IMR-90 (cell line): ENCODE measurements at regions not wholly inside any gene's neighbourhood (a gene's known extent, or its start where the extent isn't known, plus 50 kb on each side); places are given as distances from the start of the nearest gene placed in this dataset.

Source experiments
- ATAC-seq: fragments of 200-7000 bp; cut with Tn5 transposase; 2 replicates; pipeline ENCODE4 v1.9.1; 2020; ENCODE audit warnings: low read depth, mild to moderate bottlenecking, moderate library complexity
- BruUV-seq: library from RNA; stranded (reverse); fragments of 400-500 nt; replicated peaks from 2 replicates; lab custom pipeline; 2021; lab: Mats Ljungman, UMichigan
- CTCF ChIA-PET: fragments of 300-600 bp; formaldehyde crosslinking; extraction: SDS; loops from one replicate; lab custom pipeline; 2021; ENCODE audit warnings: antibody characterized with exemption; lab: Yijun Ruan, JAX
- POLR2A ChIA-PET: fragments of 300-600 bp; sonication (Branson Sonifier 250); formaldehyde crosslinking; loops from one replicate; lab custom pipeline; 2022; ENCODE audit warnings: antibody characterized with exemption; ENCODE audit not compliant: unreplicated experiment; lab: Charles Lee
- DNase-seq: peaks from one replicate; pipeline ENCODE4 v3.0.0; 2013
- H2AFZ ChIP-seq: replicated peaks from 2 replicates; pipeline ENCODE3; 2013; ENCODE audit warnings: low read length, mild to moderate bottlenecking; ENCODE audit not compliant: poor library complexity
- H2AK5ac ChIP-seq: 2 replicates; pipeline ENCODE4 v1.6.1; 2013; ENCODE audit warnings: low read depth, low read length, inconsistent platforms
- H2AK9ac ChIP-seq: replicated peaks from 2 replicates; pipeline ENCODE3; 2013; ENCODE audit warnings: mild to moderate bottlenecking, low read depth, low read length, moderate library complexity; ENCODE audit not compliant: poor library complexity
- H2BK120ac ChIP-seq: 2 replicates; pipeline ENCODE4 v1.6.1; 2013; ENCODE audit warnings: low read depth, low read length, inconsistent platforms
- H2BK15ac ChIP-seq: 3 replicates; pipeline ENCODE4 v1.6.1; 2013; ENCODE audit warnings: low read depth, low read length, inconsistent platforms
- H2BK20ac ChIP-seq: 2 replicates; pipeline ENCODE4 v1.6.1; 2013; ENCODE audit warnings: low read depth, mild to moderate bottlenecking, inconsistent platforms, low read length, moderate library complexity
- H2BK5ac ChIP-seq: 2 replicates; pipeline ENCODE4 v1.6.1; 2013; ENCODE audit warnings: mild to moderate bottlenecking, low read depth, low read length, inconsistent platforms; ENCODE audit not compliant: poor library complexity, severe bottlenecking
- H3K14ac ChIP-seq: replicated peaks from 2 replicates; pipeline ENCODE4 v1.6.1; 2013; ENCODE audit warnings: low read depth, low read length, inconsistent platforms
- H3K18ac ChIP-seq: 2 replicates; pipeline ENCODE4 v1.6.1; 2013; ENCODE audit warnings: low read depth, low read length, control low read depth
- H3K23ac ChIP-seq: 2 replicates; pipeline ENCODE4 v1.6.1; 2013; ENCODE audit warnings: low read depth, low read length, inconsistent platforms
- H3K27ac ChIP-seq: 2 replicates; pipeline ENCODE4 v1.5.1; 2013; ENCODE audit warnings: mild to moderate bottlenecking, control low read depth, low read length; ENCODE audit not compliant: insufficient read depth
- H3K27me3 ChIP-seq: 2 replicates; pipeline ENCODE4 v1.6.1; 2013; ENCODE audit warnings: low read length; ENCODE audit not compliant: control insufficient read depth, insufficient read depth
- H3K36me3 ChIP-seq: 2 replicates; pipeline ENCODE4 v1.6.1; 2013; ENCODE audit warnings: low read length, mixed read lengths; ENCODE audit not compliant: control insufficient read depth, insufficient read depth
- H3K4ac ChIP-seq: 2 replicates; pipeline ENCODE4 v1.6.1; 2013; ENCODE audit warnings: low read depth, low read length, inconsistent platforms
- H3K4me1 ChIP-seq: 2 replicates; pipeline ENCODE4 v1.6.1; 2013; ENCODE audit warnings: low read length, mixed read lengths; ENCODE audit not compliant: control insufficient read depth, insufficient read depth
- H3K4me2 ChIP-seq: 2 replicates; pipeline ENCODE4 v1.6.1; 2013; ENCODE audit warnings: low read depth, mild to moderate bottlenecking, control low read depth, low read length, moderate library complexity
- H3K4me3 ChIP-seq: 2 replicates; pipeline ENCODE4 v1.5.1; 2013; ENCODE audit warnings: low read depth, mild to moderate bottlenecking, control low read depth, low read length, moderate library complexity; ENCODE audit not compliant: insufficient read depth
- H3K56ac ChIP-seq: 2 replicates; pipeline ENCODE4 v1.6.1; 2013; ENCODE audit warnings: low read length, inconsistent platforms; ENCODE audit not compliant: insufficient read depth; ENCODE audit errors: extremely low read depth
- H3K79me1 ChIP-seq, 2 experiments: 2 replicates each; pipeline ENCODE4 v1.6.1; 2013; ENCODE audit warnings: low read length in 2 of 2, inconsistent platforms in 1 of 2, low read depth in 1 of 2
- H3K9ac ChIP-seq: 2 replicates; pipeline ENCODE4 v1.6.1; 2013; ENCODE audit warnings: low read depth, low read length, control low read depth
- H3K9me1 ChIP-seq: 2 replicates; pipeline ENCODE4 v1.6.1; 2013; ENCODE audit warnings: low read length, inconsistent platforms; ENCODE audit not compliant: insufficient read depth
- H3K9me3 ChIP-seq: 2 replicates; pipeline ENCODE4 v1.6.1; 2013; ENCODE audit warnings: low read length; ENCODE audit not compliant: control insufficient read depth, insufficient read depth
- H4K20me1 ChIP-seq: 2 replicates; pipeline ENCODE4 v1.6.1; 2013; ENCODE audit warnings: low read length, inconsistent platforms; ENCODE audit not compliant: insufficient read depth
- H4K5ac ChIP-seq: 2 replicates; pipeline ENCODE4 v1.6.1; 2013; ENCODE audit warnings: mild to moderate bottlenecking, low read depth, low read length, control low read depth
- H4K8ac ChIP-seq, 2 experiments: 2 replicates each; pipeline ENCODE4 v1.6.1; 2013; ENCODE audit warnings: low read depth in 2 of 2, low read length in 2 of 2, control low read depth in 1 of 2, inconsistent platforms in 1 of 2
- H4K91ac ChIP-seq: 2 replicates; pipeline ENCODE4 v1.6.1; 2013; ENCODE audit warnings: low read depth, low read length, inconsistent platforms; ENCODE audit not compliant: insufficient read depth
- BHLHE40 ChIP-seq: fragments of 150-350 bp; IDR thresholded peaks from 2 replicates; pipeline ENCODE4 v1.6.1; 2016; ENCODE audit warnings: mild to moderate bottlenecking, low read depth, low read length
- FOS ChIP-seq: fragments of 150-350 bp; IDR thresholded peaks from 2 replicates; pipeline ENCODE4 v1.6.1; 2016; ENCODE audit warnings: low read depth, low read length
- MAZ ChIP-seq: IDR thresholded peaks from 2 replicates; pipeline ENCODE4 v1.6.1; 2012; ENCODE audit warnings: low read depth, mild to moderate bottlenecking, low read length, improper control_type of control experiment, moderate library complexity, borderline replicate concordance
- SMC3 ChIP-seq: fragments of 150-350 bp; IDR thresholded peaks from 2 replicates; pipeline ENCODE4 v1.6.1; 2016; ENCODE audit warnings: low read depth, mild to moderate bottlenecking, antibody characterized with exemption, low read length, moderate library complexity
- WGBS, 2 experiments: methylation state at CpG; one replicate each; pipeline versions ENCODE4 v1.1.5 to v1.1.7; 2013; ENCODE audit warnings: missing lambda C conversion rate in 2 of 2; ENCODE audit not compliant: insufficient read length in 1 of 2; ENCODE audit errors: extremely low coverage in 2 of 2; 5-methylcytosine and 5-hydroxymethylcytosine counted together
- dilution Hi-C: fragments of 300-500 bp; cut with HindIII; formaldehyde crosslinking; loops from one replicate; pipeline ENCODE4 v1.14.3; 2018; ENCODE audit warnings: low sequenced_read_pairs; ENCODE audit not compliant: unreplicated experiment
- in situ Hi-C: fragments of 300-500 bp; cut with MboI; formaldehyde crosslinking; loops from 3 replicates; pipeline ENCODE4 v1.14.3; 2019; ENCODE audit warnings: low sequenced_read_pairs, inconsistent platforms, mixed read lengths
- intact Hi-C: fragments of 100-400 bp; cut with micrococcal nuclease; formaldehyde crosslinking; loops from 2 replicates; pipeline ENCODE4 v1.10.0; 2022

DNA sequence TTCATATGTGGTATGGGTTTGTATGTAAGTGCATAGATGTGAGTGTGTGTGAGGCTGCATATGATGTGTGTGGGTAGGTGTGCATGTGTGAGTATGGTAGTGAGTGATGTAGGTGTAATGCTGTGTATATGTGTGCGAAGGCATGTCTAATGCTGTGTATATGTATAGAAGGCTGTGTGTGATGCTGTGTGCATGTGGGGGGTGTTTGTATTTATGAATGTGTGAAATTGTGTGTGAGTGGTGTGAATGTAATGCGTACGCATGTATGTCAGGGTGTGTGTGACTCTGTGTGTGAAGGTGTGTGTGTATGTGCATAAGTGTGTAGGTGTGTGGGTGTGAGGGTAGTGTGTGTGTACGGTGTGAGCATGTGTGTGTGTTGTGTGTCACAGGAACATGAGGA, 300.0 kb downstream of the OMA1 start:
- ATAC-seq (no peak), DNase-seq (no peak)
- Histone ChIP-seq H3K9me1 (no peaks in the 10 kb centered on the region), H2AK5ac (no peak overlapping the region), H2BK5ac (no peak overlapping the region), H3K36me3 (no peaks in the 10 kb centered on the region), H3K27ac (no peak overlapping the region), H3K79me1 (no peaks in the 10 kb centered on the region), H3K56ac (no peak overlapping the region), H3K18ac (no peak overlapping the region), H3K27me3 (peaks cover 27% of the 10 kb centered on the region), H4K91ac (no peak overlapping the region), H3K14ac (no peak overlapping the region), H3K4me3 (no peak overlapping the region), H4K5ac (no peak overlapping the region), H3K4me1 (no peaks in the 10 kb centered on the region), H3K4me2 (no peak overlapping the region), H2AFZ (no peak overlapping the region), H4K20me1 (no peaks in the 10 kb centered on the region), H2BK15ac (no peak overlapping the region), H2AK9ac (no peak overlapping the region), H3K4ac (no peak overlapping the region), H3K9ac (no peak overlapping the region), H2BK120ac (no peak overlapping the region), H4K8ac (no peak overlapping the region), H3K9me3 (no peaks in the 10 kb centered on the region), H2BK20ac (no peak overlapping the region), H3K23ac (no peak overlapping the region)
- CTCF ChIA-PET: no interaction called here
- intact Hi-C loops: no loop called here
- no TSS peak for BruUV-seq
- WGBS, 2 experiments: 80% methylated on average over 4 of the region's 4 CpGs; no CpG with 5 or more reads in 1 of the 2 experiments
- in situ Hi-C loops: no loop called here
- POLR2A ChIA-PET: no interaction called here
- dilution Hi-C loops: no loop called here
- no peak for TF ChIP-seq FOS
- TF ChIP-seq BHLHE40: no peak
- TF ChIP-seq SMC3: no peak
- TF ChIP-seq MAZ: no peak
